ENCODE measurements at regions not wholly inside any gene's neighbourhood (a gene's known extent, or its start where the extent isn't known, plus 50 kb on each side); places are given as distances from the start of the nearest gene placed in this dataset.

DNA sequence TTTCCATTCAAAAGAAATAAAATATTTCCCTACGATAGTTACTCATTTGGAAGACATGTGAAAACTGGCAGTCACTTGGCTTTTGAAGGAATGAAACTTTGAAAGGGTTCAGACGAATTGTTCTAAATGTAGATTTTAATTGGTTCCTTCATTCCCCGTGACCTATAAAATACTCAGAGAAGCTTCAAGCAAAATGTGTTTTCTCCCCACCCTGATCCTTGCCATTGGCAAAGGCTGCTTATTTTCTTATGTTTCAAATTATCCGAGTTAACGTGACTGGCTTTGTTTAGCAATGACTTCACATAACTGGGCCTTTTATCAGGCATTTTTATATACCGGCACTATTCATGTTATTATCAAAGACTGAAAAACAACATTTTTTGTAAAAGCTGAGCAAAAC, 204.1 kb upstream of the NEIL3 start:
- TF ChIP-seq, protein P1, sequence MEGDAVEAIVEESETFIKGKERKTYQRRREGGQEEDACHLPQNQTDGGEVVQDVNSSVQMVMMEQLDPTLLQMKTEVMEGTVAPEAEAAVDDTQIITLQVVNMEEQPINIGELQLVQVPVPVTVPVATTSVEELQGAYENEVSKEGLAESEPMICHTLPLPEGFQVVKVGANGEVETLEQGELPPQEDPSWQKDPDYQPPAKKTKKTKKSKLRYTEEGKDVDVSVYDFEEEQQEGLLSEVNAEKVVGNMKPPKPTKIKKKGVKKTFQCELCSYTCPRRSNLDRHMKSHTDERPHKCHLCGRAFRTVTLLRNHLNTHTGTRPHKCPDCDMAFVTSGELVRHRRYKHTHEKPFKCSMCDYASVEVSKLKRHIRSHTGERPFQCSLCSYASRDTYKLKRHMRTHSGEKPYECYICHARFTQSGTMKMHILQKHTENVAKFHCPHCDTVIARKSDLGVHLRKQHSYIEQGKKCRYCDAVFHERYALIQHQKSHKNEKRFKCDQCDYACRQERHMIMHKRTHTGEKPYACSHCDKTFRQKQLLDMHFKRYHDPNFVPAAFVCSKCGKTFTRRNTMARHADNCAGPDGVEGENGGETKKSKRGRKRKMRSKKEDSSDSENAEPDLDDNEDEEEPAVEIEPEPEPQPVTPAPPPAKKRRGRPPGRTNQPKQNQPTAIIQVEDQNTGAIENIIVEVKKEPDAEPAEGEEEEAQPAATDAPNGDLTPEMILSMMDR (IDR thresholded peaks at IDR 0.05) = no peak
- no peak for TF ChIP-seq POLR2A (IDR thresholded peaks at IDR 0.05)
